Endothelial cell of umbilical vein (primary cell): ENCODE measurements at regions not wholly inside any gene's neighbourhood (a gene's known extent, or its start where the extent isn't known, plus 50 kb on each side); places are given as distances from the start of the nearest gene placed in this dataset.
"Not testable (repeated sequence)": the region's sequence is repeated elsewhere in the genome, so short reads cannot be mapped to it uniquely, and the experiment has no call there.

Experiments
- BruUV-seq: library from RNA; stranded (reverse); fragments of 400-500 nt; replicated peaks from 2 replicates; lab custom pipeline; 2021; lab: Mats Ljungman, UMichigan
- CTCF ChIA-PET: fragments of 300-600, 350-600 bp; sonication (Branson Sonifier 250); formaldehyde crosslinking; loops from one replicate; lab custom pipeline; 2021; ENCODE audit warnings: antibody characterized with exemption, inconsistent platforms; lab: Charles Lee
- POLR2A ChIA-PET: fragments of 300-600, 350-600 bp; sonication (Branson Sonifier 250); formaldehyde crosslinking; loops from one replicate; lab custom pipeline; 2021; ENCODE audit warnings: antibody characterized with exemption, inconsistent platforms; lab: Charles Lee
- DNase-seq: peaks from one replicate; pipeline ENCODE4 v3.0.0-alpha.2; 2011; ENCODE audit warnings: low read depth, low spot score
- FAIRE-seq: peaks from 2 replicates; lab custom pipeline; 2011; peaks lifted over from hg19 to GRCh38; lab: Jason Lieb, UNC
- H2AFZ ChIP-seq: 2 replicates; pipeline ENCODE4 v1.6.0; 2012; ENCODE audit warnings: low read depth, low read length, control low read depth, inconsistent platforms
- H3K27ac ChIP-seq: 2 replicates; pipeline ENCODE4 v1.5.1; 2011; ENCODE audit warnings: low read depth, mild to moderate bottlenecking, control low read depth, low read length, moderate library complexity; ENCODE audit not compliant: insufficient read depth
- H3K27me3 ChIP-seq, 2 experiments: 2 replicates each; pipeline versions ENCODE4 v1.6.0 to v1.6.1; 2011; ENCODE audit warnings: low read length in 2 of 2, mixed read lengths in 1 of 2; ENCODE audit not compliant: control insufficient read depth in 2 of 2, insufficient read depth in 2 of 2
- H3K36me3 ChIP-seq, 2 experiments: 2 replicates in 1 of 2; 3 replicates in 1 of 2; pipeline ENCODE4 v1.5.1; 2011; ENCODE audit warnings: low read length in 2 of 2, mild to moderate bottlenecking in 1 of 2, moderate library complexity in 1 of 2; ENCODE audit not compliant: control insufficient read depth in 2 of 2, insufficient read depth in 2 of 2; ENCODE audit errors: extremely low read depth in 1 of 2
- H3K4me1 ChIP-seq: 3 replicates; pipeline ENCODE4 v1.5.1; 2011; ENCODE audit warnings: mild to moderate bottlenecking, low read length; ENCODE audit not compliant: control insufficient read depth, insufficient read depth; ENCODE audit errors: extremely low read depth
- H3K4me2 ChIP-seq: 2 replicates; pipeline ENCODE4 v1.6.1; 2011; ENCODE audit warnings: low read length, control low read depth, mixed read lengths; ENCODE audit not compliant: insufficient read depth
- H3K4me3 ChIP-seq, 3 experiments: fragments of 200-600 bp in 1 of 3; sonication (generic), shearing (Covaris generic) in 1 of 3; replicated peaks in 1 of 3; 2 replicates each; pipeline ENCODE4 v1.5.1; 2011 to 2016; ENCODE audit warnings: control low read depth in 3 of 3, low read length in 3 of 3, mild to moderate bottlenecking in 2 of 3, inconsistent platforms in 1 of 3, low read depth in 1 of 3, moderate library complexity in 1 of 3; ENCODE audit not compliant: insufficient read depth in 1 of 3
- H3K79me2 ChIP-seq: 2 replicates; pipeline ENCODE4 v1.6.0; 2012; ENCODE audit warnings: low read length, inconsistent platforms; ENCODE audit not compliant: control insufficient read depth, insufficient read depth
- H3K9ac ChIP-seq: replicated peaks from 2 replicates; pipeline ENCODE3; 2011; ENCODE audit warnings: low read length, control low read depth; ENCODE audit not compliant: insufficient read depth; ENCODE audit errors: extremely low read depth
- H3K9me1 ChIP-seq: replicated peaks from 3 replicates; pipeline ENCODE4 v1.6.0; 2011; ENCODE audit warnings: mild to moderate bottlenecking, low read length; ENCODE audit not compliant: control insufficient read depth, insufficient read depth; ENCODE audit errors: extremely low read depth
- H3K9me3 ChIP-seq: replicated peaks from 2 replicates; pipeline ENCODE4 v1.5.1; 2012; ENCODE audit warnings: low read length, inconsistent platforms; ENCODE audit not compliant: control insufficient read depth, insufficient read depth
- H4K20me1 ChIP-seq: replicated peaks from 2 replicates; pipeline ENCODE3; 2011; ENCODE audit warnings: mild to moderate bottlenecking, low read length; ENCODE audit not compliant: control insufficient read depth, insufficient read depth; ENCODE audit errors: extremely low read depth
- EZH2 ChIP-seq: IDR thresholded peaks from 2 replicates; pipeline ENCODE4 v1.6.1; 2012; ENCODE audit warnings: borderline replicate concordance, low read depth, mild to moderate bottlenecking, moderate library complexity, low read length, inconsistent platforms; ENCODE audit not compliant: severe bottlenecking
- FOS ChIP-seq: IDR thresholded peaks from 2 replicates; pipeline ENCODE4 v1.6.1; 2011; ENCODE audit warnings: mild to moderate bottlenecking, low read length, moderate library complexity, borderline replicate concordance; ENCODE audit not compliant: insufficient read depth
- GATA2 ChIP-seq: IDR thresholded peaks from 2 replicates; pipeline ENCODE4 v1.7.0; 2011; ENCODE audit warnings: low read depth, mild to moderate bottlenecking, moderate library complexity, mixed read lengths, low read length; ENCODE audit not compliant: insufficient read length, insufficient read depth
- JUN ChIP-seq: IDR thresholded peaks from 2 replicates; pipeline ENCODE4 v1.6.1; 2011; ENCODE audit warnings: borderline replicate concordance, low read depth; ENCODE audit not compliant: insufficient read length, insufficient read depth
- MAX ChIP-seq: IDR thresholded peaks from 2 replicates; pipeline ENCODE4 v1.6.1; 2011; ENCODE audit not compliant: insufficient read depth, insufficient read length
- MYC ChIP-seq: IDR thresholded peaks from one replicate; pipeline ENCODE4 v1.6.1; 2011; ENCODE audit warnings: mild to moderate bottlenecking, low read depth, low read length
- POLR2A ChIP-seq: IDR thresholded peaks from 2 replicates; pipeline ENCODE4 v1.6.1; 2012; ENCODE audit warnings: low read depth, mild to moderate bottlenecking, control low read depth, low read length
- POLR2AphosphoS5 ChIP-seq: IDR thresholded peaks from 2 replicates; pipeline ENCODE4 v1.6.1; 2012; ENCODE audit warnings: low read depth, mild to moderate bottlenecking, control low read depth, low read length, moderate library complexity; ENCODE audit not compliant: insufficient read depth
- dilution Hi-C: fragments of 300-500 bp; cut with MboI; formaldehyde crosslinking; loops from one replicate; pipeline ENCODE4 v1.15.0; 2019; ENCODE audit warnings: low sequenced_read_pairs; ENCODE audit not compliant: extremely low pct_ligation_motif_present
- intact Hi-C: fragments of 100-400 bp; cut with micrococcal nuclease; formaldehyde crosslinking; loops from one replicate; pipeline ENCODE4 v1.10.0; 2022
- TF ChIP-seq, protein P1 (sequence below), 2 donors: IDR thresholded peaks; 1 replicate in 1 of 2; 2 replicates in 1 of 2; pipeline ENCODE4 v1.5.1; 2011; ENCODE audit warnings: low read length in 2 of 2, mild to moderate bottlenecking in 2 of 2, moderate library complexity in 2 of 2, control low read depth in 1 of 2, inconsistent platforms in 1 of 2, low read depth in 1 of 2; ENCODE audit not compliant: insufficient read depth in 1 of 2; ENCODE audit errors: extremely low read depth in 1 of 2

GRCh38 chr16:60404401-60404800, 1631.8 kb downstream of the CDH8 start:
- Histone ChIP-seq H4K20me1 (no peaks in the 10 kb centered on the region), H3K27me3 (no peaks in the 10 kb centered on the region), H3K4me2 (no peak overlapping the region), H3K9me3 (no peaks in the 10 kb centered on the region), H3K27ac (no peak overlapping the region), H3K4me1 (no peaks in the 10 kb centered on the region), H3K79me2 (no peaks in the 10 kb centered on the region), H3K9ac (no peak overlapping the region), H3K4me3 (no peak overlapping the region), H3K9me1 (no peaks in the 10 kb centered on the region), H3K36me3 (no peaks in the 10 kb centered on the region), H2AFZ (no peak overlapping the region)
- ChIA-PET CTCF (no interaction called here), POLR2A (no interaction called here)
- no peak for FAIRE-seq
- intact Hi-C loops (no loop called here), dilution Hi-C loops (no loop called here)
- BruUV-seq = no TSS peak
- TF ChIP-seq POLR2AphosphoS5 = no peak
- TF ChIP-seq, protein P1, sequence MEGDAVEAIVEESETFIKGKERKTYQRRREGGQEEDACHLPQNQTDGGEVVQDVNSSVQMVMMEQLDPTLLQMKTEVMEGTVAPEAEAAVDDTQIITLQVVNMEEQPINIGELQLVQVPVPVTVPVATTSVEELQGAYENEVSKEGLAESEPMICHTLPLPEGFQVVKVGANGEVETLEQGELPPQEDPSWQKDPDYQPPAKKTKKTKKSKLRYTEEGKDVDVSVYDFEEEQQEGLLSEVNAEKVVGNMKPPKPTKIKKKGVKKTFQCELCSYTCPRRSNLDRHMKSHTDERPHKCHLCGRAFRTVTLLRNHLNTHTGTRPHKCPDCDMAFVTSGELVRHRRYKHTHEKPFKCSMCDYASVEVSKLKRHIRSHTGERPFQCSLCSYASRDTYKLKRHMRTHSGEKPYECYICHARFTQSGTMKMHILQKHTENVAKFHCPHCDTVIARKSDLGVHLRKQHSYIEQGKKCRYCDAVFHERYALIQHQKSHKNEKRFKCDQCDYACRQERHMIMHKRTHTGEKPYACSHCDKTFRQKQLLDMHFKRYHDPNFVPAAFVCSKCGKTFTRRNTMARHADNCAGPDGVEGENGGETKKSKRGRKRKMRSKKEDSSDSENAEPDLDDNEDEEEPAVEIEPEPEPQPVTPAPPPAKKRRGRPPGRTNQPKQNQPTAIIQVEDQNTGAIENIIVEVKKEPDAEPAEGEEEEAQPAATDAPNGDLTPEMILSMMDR (IDR thresholded peaks at IDR 0.05; ENCODE audit: extremely low read depth in 1 of 2, insufficient read depth in 1 of 2, low read depth in 1 of 2, low read length in 2 of 2) = no peak
- no peak for TF ChIP-seq MAX
- TF ChIP-seq JUN = no peak
- no peak for TF ChIP-seq GATA2
- no peak for TF ChIP-seq MYC
- no peak for TF ChIP-seq FOS
- no peak for TF ChIP-seq EZH2
- no peak for TF ChIP-seq POLR2A
- DNase-seq = no peak

DNA sequence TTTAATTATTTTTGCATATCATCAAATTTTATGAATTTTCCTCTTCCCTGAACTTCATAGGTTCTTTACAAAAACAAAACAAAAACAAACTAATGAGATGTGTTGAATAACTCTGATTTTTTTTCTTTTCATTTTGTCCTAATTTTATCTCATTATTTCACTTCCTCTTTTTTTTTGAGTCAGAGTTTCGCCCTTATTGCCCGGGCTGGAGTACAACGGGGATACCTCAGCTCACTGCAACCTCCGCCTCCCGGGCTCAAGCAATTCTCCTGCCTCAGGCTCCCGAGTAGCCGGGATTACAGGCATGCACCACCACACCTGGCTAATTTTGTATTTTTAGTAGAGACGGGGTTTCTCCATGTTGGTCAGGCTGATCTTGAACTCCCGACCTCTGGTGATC, 1633.3 kb downstream of the CDH8 start:
- H4K20me1 ChIP-seq, H3K4me3 ChIP-seq, H3K79me2 ChIP-seq, DNase-seq, H2AFZ ChIP-seq, H3K27me3 ChIP-seq, H3K4me2 ChIP-seq, BruUV-seq, FAIRE-seq, H3K4me1 ChIP-seq, dilution Hi-C loops, H3K9ac ChIP-seq, H3K9me1 ChIP-seq, H3K9me3 ChIP-seq, H3K27ac ChIP-seq, CTCF ChIA-PET, POLR2A ChIA-PET, H3K36me3 ChIP-seq, intact Hi-C loops: not testable (repeated sequence)
